ENCODE measurements at regions not wholly inside any gene's neighbourhood (a gene's known extent, or its start where the extent isn't known, plus 50 kb on each side); places are given as distances from the start of the nearest gene placed in this dataset.
"Not testable (repeated sequence)": the region's sequence is repeated elsewhere in the genome, so short reads cannot be mapped to it uniquely, and the experiment has no call there.

- DNase-seq: no peak
Observed at GRCh38 chr17:31622500-31622899, 231.0 kb downstream of the RAB11FIP4 start.

GRCh38 chr17:31621566-31621965 lies 230.1 kb downstream of the RAB11FIP4 start:
- no peak for DNase-seq

GRCh38 chr17:31611053-31611452 lies 219.6 kb downstream of the RAB11FIP4 start:
- not testable (repeated sequence) for DNase-seq

- no peak for DNase-seq
Observed at GRCh38 chr17:31609996-31610910, 218.8 kb downstream of the RAB11FIP4 start.

GRCh38 chr17:31609331-31609730 lies 217.9 kb downstream of the RAB11FIP4 start:
- DNase-seq: no peak

GRCh38 chr17:31608659-31609254 lies 217.3 kb downstream of the RAB11FIP4 start:
- DNase-seq: no peak

GRCh38 chr17:31605761-31606160 lies 214.3 kb downstream of the RAB11FIP4 start:
- no peak for DNase-seq

GRCh38 chr17:31604936-31605335 lies 213.5 kb downstream of the RAB11FIP4 start:
- no peak for DNase-seq

GRCh38 chr17:31600144-31600543 lies 208.7 kb downstream of the RAB11FIP4 start:
- DNase-seq: not testable (repeated sequence)

GRCh38 chr17:31598921-31599571 lies 207.6 kb downstream of the RAB11FIP4 start:
- DNase-seq: no peak

GRCh38 chr17:31598399-31598782 lies 206.9 kb downstream of the RAB11FIP4 start:
- no peak for DNase-seq

GRCh38 chr17:31597646-31598398 lies 206.3 kb downstream of the RAB11FIP4 start:
- DNase-seq: no peak

GRCh38 chr17:31596382-31597323 lies 205.2 kb downstream of the RAB11FIP4 start:
- no peak for DNase-seq

GRCh38 chr17:31595666-31596381 lies 204.3 kb downstream of the RAB11FIP4 start:
- DNase-seq: no peak

GRCh38 chr17:31595076-31595475 lies 203.6 kb downstream of the RAB11FIP4 start:
- DNase-seq: no peak

GRCh38 chr17:31594416-31594815 lies 202.9 kb downstream of the RAB11FIP4 start:
- DNase-seq: no peak

- DNase-seq: no peak
Observed at GRCh38 chr17:31593806-31594205, 202.3 kb downstream of the RAB11FIP4 start.

- no peak for DNase-seq
Observed at GRCh38 chr17:31591924-31592323, 200.4 kb downstream of the RAB11FIP4 start.

- DNase-seq: no peak
Observed at GRCh38 chr17:31588512-31588911, 197.0 kb downstream of the RAB11FIP4 start.

- DNase-seq: no peak
Observed at GRCh38 chr17:31588034-31588433, 196.6 kb downstream of the RAB11FIP4 start.
